CD4-positive, alpha-beta T cell treated with Interleukin-12 subunit alpha and Interleukin-12 subunit beta, for 1 hour (primary cell): ENCODE measurements at regions not wholly inside any gene's neighbourhood (a gene's known extent, or its start where the extent isn't known, plus 50 kb on each side); places are given as distances from the start of the nearest gene placed in this dataset.
A peak's percentile ranks its signal among the peaks of the same experiment; 100 is the strongest.

Experiments
- DNase-seq: peaks from one replicate; pipeline ENCODE4 v3.0.0-alpha.2; 2020

- no peak for DNase-seq
Observed at GRCh38 chr2:35416391-35417140, 939.0 kb upstream of the CRIM1 start.

GRCh38 chr2:35415942-35416341 is 939.6 kb upstream of the CRIM1 start:
- no peak for DNase-seq

GRCh38 chr2:35415282-35415681 is 940.3 kb upstream of the CRIM1 start:
- DNase-seq = no peak

GRCh38 chr2:35410431-35411061 is 945.0 kb upstream of the CRIM1 start:
- peak; percentile 25 for DNase-seq

- no peak for DNase-seq
Observed at GRCh38 chr2:35409762-35410161, 945.8 kb upstream of the CRIM1 start.

GRCh38 chr2:35408320-35408719 is 947.3 kb upstream of the CRIM1 start:
- DNase-seq = no peak

- DNase-seq = no peak
Observed at GRCh38 chr2:35391736-35392442, 963.7 kb upstream of the CRIM1 start.

- no peak for DNase-seq
Observed at GRCh38 chr2:35378791-35379190, 976.8 kb upstream of the CRIM1 start.

GRCh38 chr2:35374845-35375244 is 980.7 kb upstream of the CRIM1 start:
- DNase-seq = no peak

- no peak for DNase-seq
Observed at GRCh38 chr2:35365859-35366258, 989.7 kb upstream of the CRIM1 start.

- DNase-seq = no peak
Observed at GRCh38 chr2:35356332-35356731, 999.2 kb upstream of the CRIM1 start.

- no peak for DNase-seq
Observed at GRCh38 chr2:35355056-35355455, 1000.5 kb upstream of the CRIM1 start.

- no peak for DNase-seq
Observed at GRCh38 chr2:35347561-35347960, 1008.0 kb upstream of the CRIM1 start.

GRCh38 chr2:35343135-35343534 is 1012.4 kb upstream of the CRIM1 start:
- DNase-seq = no peak

GRCh38 chr2:35339211-35339610 is 1016.4 kb upstream of the CRIM1 start:
- DNase-seq = no peak

- no peak for DNase-seq
Observed at GRCh38 chr2:35337922-35338321, 1017.7 kb upstream of the CRIM1 start.

GRCh38 chr2:35314049-35314448 is 1041.5 kb upstream of the CRIM1 start:
- DNase-seq = no peak

GRCh38 chr2:35301369-35301768 is 1054.2 kb upstream of the CRIM1 start:
- no peak for DNase-seq

GRCh38 chr2:35298493-35298892 is 1057.1 kb upstream of the CRIM1 start:
- DNase-seq = no peak

GRCh38 chr2:35297403-35297802 is 1058.2 kb upstream of the CRIM1 start:
- DNase-seq = no peak

GRCh38 chr2:35294636-35295263 is 1060.8 kb upstream of the CRIM1 start:
- DNase-seq = no peak

GRCh38 chr2:35293261-35293660 is 1062.3 kb upstream of the CRIM1 start:
- no peak for DNase-seq

- no peak for DNase-seq
Observed at GRCh38 chr2:35292199-35292598, 1063.4 kb upstream of the CRIM1 start.

GRCh38 chr2:35281702-35282101 is 1073.9 kb upstream of the CRIM1 start:
- no peak for DNase-seq
